ENCODE measurements at regions not wholly inside any gene's neighbourhood (a gene's known extent, or its start where the extent isn't known, plus 50 kb on each side); places are given as distances from the start of the nearest gene placed in this dataset.

DNA sequence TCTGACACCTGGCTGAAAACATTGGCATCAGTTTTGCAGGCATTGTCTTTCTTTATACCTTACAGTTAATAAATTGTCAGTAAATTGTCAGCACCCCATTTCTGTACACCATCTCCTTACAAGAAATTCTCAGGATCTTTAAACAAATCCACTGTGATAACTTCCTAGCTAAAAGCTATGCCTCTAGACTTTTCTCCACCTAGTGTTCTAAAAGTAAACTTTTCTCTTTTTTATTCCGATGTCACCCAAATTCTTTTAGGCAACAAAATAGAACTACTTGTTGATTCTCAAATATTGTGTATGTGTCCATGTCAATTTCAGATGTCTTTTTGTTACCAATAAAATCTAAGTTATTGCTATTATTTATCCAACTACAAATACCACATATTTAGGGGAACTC, 617.4 kb upstream of the NRXN1 start:
- H3K4me1 ChIP-seq (ENCODE audit: control insufficient read depth, insufficient read depth, low read length, poor library complexity, severe bottlenecking), result no peaks in the 10 kb centered on the region
- no peaks in the 10 kb centered on the region for H3K9me3 ChIP-seq (ENCODE audit: control insufficient read depth, low read length)
- no peak overlapping the region for H3K27ac ChIP-seq (ENCODE audit: insufficient read depth, low read length, poor library complexity, severe bottlenecking)
- H3K4me3 ChIP-seq (ENCODE audit: insufficient read depth, low read depth, low read length, poor library complexity, severe bottlenecking), result no peak overlapping the region
- H3K36me3 ChIP-seq (ENCODE audit: control insufficient read depth, insufficient read depth, low read length), result no peaks in the 10 kb centered on the region
- DNase-seq, result no peak
- H3K27me3 ChIP-seq (replicated peaks; ENCODE audit: control insufficient read depth, insufficient read depth, low read length, poor library complexity, severe bottlenecking), result no peaks in the 10 kb centered on the region

DNA sequence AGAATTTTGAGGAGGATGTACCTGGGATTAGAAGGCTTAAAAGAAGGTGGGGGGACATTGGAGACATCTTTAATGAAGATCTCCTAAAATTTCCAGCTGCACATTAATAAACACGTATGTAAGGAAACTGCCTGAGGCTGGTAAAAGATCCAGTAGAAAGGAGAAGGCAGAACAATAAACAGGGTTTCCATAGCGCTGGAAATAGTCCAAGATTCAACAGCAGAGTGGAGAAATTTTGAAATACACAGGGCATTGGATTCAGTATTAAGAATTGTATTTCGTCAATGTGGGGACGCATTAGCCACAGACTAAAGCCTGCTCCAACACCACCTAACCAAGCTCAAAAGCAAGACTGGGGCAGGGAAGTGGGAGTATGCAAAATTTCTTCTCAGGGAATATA, 606.9 kb upstream of the NRXN1 start:
- Histone ChIP-seq H3K4me3 (ENCODE audit: insufficient read depth, low read depth, low read length, poor library complexity, severe bottlenecking) (no peak overlapping the region), H3K27me3 (replicated peaks; ENCODE audit: control insufficient read depth, insufficient read depth, low read length, poor library complexity, severe bottlenecking) (no peaks in the 10 kb centered on the region)
- DNase-seq, result no peak

DNA sequence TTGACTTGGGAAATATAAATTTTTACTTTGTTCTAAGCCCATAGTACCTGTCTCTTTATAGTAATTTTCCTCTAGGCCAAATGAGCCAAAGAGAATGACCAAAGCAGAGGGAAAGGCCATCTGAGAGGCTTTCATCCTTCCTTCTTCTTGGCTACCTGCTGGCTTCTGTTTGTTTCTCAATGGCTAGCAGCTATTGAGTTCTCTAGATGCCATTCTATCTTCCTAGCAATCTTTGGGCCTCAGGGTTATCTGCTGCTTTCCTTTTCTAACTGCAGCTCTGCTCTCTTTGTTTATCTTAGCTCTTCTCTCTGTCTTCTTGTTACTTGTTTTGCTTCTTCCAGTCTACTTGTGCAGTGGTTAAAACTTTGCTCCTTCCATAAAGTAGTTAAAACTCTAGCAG, 601.1 kb upstream of the NRXN1 start:
- Histone ChIP-seq H3K27me3 (replicated peaks; ENCODE audit: control insufficient read depth, insufficient read depth, low read length, poor library complexity, severe bottlenecking) (no peaks in the 10 kb centered on the region), H3K9me3 (ENCODE audit: control insufficient read depth, low read length) (no peaks in the 10 kb centered on the region), H3K36me3 (ENCODE audit: control insufficient read depth, insufficient read depth, low read length) (no peaks in the 10 kb centered on the region), H3K4me1 (ENCODE audit: control insufficient read depth, insufficient read depth, low read length, poor library complexity, severe bottlenecking) (no peaks in the 10 kb centered on the region), H3K27ac (ENCODE audit: insufficient read depth, low read length, poor library complexity, severe bottlenecking) (no peak overlapping the region), H3K4me3 (ENCODE audit: insufficient read depth, low read depth, low read length, poor library complexity, severe bottlenecking) (no peak overlapping the region)
- DNase-seq, result no peak

More for the DNA sequence above, 606.9 kb upstream of the NRXN1 start:
- Histone ChIP-seq H3K4me1 (ENCODE audit: control insufficient read depth, insufficient read depth, low read length, poor library complexity, severe bottlenecking) (no peaks in the 10 kb centered on the region), H3K27ac (ENCODE audit: insufficient read depth, low read length, poor library complexity, severe bottlenecking) (no peak overlapping the region), H3K9me3 (ENCODE audit: control insufficient read depth, low read length) (no peaks in the 10 kb centered on the region), H3K36me3 (ENCODE audit: control insufficient read depth, insufficient read depth, low read length) (no peaks in the 10 kb centered on the region)

DNA sequence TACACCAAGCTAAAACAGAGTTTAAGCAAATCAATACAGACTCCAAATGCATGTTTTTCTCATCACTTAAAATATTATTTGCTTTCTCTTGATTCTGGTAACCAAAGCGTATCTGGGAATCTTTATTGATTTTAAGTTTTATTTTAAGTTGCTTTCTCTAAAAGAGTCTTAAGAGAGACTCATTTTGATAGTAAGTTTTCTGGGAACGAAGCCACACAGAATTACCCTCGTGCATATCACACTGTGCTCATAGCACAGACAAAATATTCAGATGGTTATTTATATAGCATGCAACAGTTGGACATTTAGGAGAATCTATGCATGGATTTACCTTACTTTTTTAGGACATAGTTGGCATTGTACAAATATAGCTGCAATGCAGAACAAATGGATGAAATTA, 597.5 kb upstream of the NRXN1 start:
- no peaks in the 10 kb centered on the region for H3K9me3 ChIP-seq (ENCODE audit: control insufficient read depth, low read length)

DNA sequence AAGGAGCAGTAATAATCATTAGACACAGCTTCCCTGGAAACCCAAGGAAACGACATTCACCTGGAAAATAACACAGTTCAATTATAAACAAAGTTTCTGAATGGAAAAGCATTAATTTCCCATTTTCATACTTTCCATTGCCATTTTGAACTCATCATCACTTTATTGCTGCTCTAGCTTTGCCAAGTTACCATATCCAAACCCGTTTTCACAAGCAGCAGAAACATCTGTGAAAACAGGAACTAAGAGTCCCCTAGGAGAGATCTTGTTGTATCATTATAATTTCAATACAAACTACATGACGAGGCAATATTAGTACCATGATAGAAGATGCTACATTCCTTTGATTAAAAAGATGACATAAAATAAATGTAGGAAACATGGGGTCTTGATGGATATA, 597.0 kb upstream of the NRXN1 start:
- H3K4me1 ChIP-seq (ENCODE audit: control insufficient read depth, insufficient read depth, low read length, poor library complexity, severe bottlenecking), result no peaks in the 10 kb centered on the region
- H3K36me3 ChIP-seq (ENCODE audit: control insufficient read depth, insufficient read depth, low read length), result no peaks in the 10 kb centered on the region
- no peak overlapping the region for H3K4me3 ChIP-seq (ENCODE audit: insufficient read depth, low read depth, low read length, poor library complexity, severe bottlenecking)
- H3K27ac ChIP-seq (ENCODE audit: insufficient read depth, low read length, poor library complexity, severe bottlenecking), result no peak overlapping the region
- H3K9me3 ChIP-seq (ENCODE audit: control insufficient read depth, low read length), result no peaks in the 10 kb centered on the region
- DNase-seq, result no peak
- no peaks in the 10 kb centered on the region for H3K27me3 ChIP-seq (replicated peaks; ENCODE audit: control insufficient read depth, insufficient read depth, low read length, poor library complexity, severe bottlenecking)

More for the DNA sequence above, 597.5 kb upstream of the NRXN1 start:
- no peak overlapping the region for H3K27ac ChIP-seq (ENCODE audit: insufficient read depth, low read length, poor library complexity, severe bottlenecking)
- no peak for DNase-seq
- no peaks in the 10 kb centered on the region for H3K36me3 ChIP-seq (ENCODE audit: control insufficient read depth, insufficient read depth, low read length)
- H3K27me3 ChIP-seq (replicated peaks; ENCODE audit: control insufficient read depth, insufficient read depth, low read length, poor library complexity, severe bottlenecking), result no peaks in the 10 kb centered on the region
- no peak overlapping the region for H3K4me3 ChIP-seq (ENCODE audit: insufficient read depth, low read depth, low read length, poor library complexity, severe bottlenecking)
- no peaks in the 10 kb centered on the region for H3K4me1 ChIP-seq (ENCODE audit: control insufficient read depth, insufficient read depth, low read length, poor library complexity, severe bottlenecking)

DNA sequence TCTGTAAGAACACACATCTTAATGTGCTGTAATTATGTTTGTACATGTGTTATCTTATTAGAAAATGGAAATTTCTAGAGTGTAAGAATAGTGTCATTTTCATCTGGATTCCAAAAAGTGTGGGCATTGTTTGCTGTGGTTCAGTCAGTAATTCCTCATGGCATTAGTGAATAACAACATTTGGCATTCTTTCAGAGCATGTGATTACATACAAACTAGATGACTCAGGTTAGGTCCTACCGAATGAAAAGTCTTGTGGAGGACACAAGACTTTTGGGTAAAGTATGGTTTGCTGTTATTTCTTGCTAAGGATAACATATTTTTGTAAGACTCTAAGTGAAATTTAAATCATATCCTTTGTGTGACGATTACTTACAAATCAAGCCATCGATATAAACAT, 593.1 kb upstream of the NRXN1 start:
- Histone ChIP-seq H3K36me3 (ENCODE audit: control insufficient read depth, insufficient read depth, low read length) (no peaks in the 10 kb centered on the region), H3K27me3 (replicated peaks; ENCODE audit: control insufficient read depth, insufficient read depth, low read length, poor library complexity, severe bottlenecking) (no peaks in the 10 kb centered on the region), H3K4me1 (ENCODE audit: control insufficient read depth, insufficient read depth, low read length, poor library complexity, severe bottlenecking) (no peaks in the 10 kb centered on the region), H3K27ac (ENCODE audit: insufficient read depth, low read length, poor library complexity, severe bottlenecking) (no peak overlapping the region), H3K4me3 (ENCODE audit: insufficient read depth, low read depth, low read length, poor library complexity, severe bottlenecking) (no peak overlapping the region), H3K9me3 (ENCODE audit: control insufficient read depth, low read length) (no peaks in the 10 kb centered on the region)
- no peak for DNase-seq

DNA sequence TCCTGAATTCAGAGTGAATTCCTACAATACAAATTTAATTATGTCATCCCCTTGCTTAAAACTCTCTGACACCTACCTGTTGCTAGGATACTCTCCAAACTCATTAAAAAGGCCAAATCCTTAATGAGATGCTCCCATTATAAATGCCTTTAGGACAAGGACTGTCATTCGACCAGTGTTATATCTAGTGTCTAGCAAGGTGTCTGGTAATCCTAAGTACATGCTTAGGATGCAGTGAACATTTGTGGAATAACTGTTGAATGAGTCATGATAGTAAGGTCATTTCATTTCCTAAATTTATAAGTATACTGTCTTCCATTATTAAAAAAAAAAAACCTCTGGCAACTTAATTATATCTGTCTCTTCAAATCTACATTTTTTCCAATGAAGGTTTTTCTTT, 588.9 kb upstream of the NRXN1 start:
- Histone ChIP-seq H3K4me1 (ENCODE audit: control insufficient read depth, insufficient read depth, low read length, poor library complexity, severe bottlenecking) (no peaks in the 10 kb centered on the region), H3K27ac (ENCODE audit: insufficient read depth, low read length, poor library complexity, severe bottlenecking) (no peak overlapping the region), H3K4me3 (ENCODE audit: insufficient read depth, low read depth, low read length, poor library complexity, severe bottlenecking) (no peak overlapping the region), H3K9me3 (ENCODE audit: control insufficient read depth, low read length) (no peaks in the 10 kb centered on the region), H3K36me3 (ENCODE audit: control insufficient read depth, insufficient read depth, low read length) (no peaks in the 10 kb centered on the region), H3K27me3 (replicated peaks; ENCODE audit: control insufficient read depth, insufficient read depth, low read length, poor library complexity, severe bottlenecking) (no peaks in the 10 kb centered on the region)
- DNase-seq, result no peak

DNA sequence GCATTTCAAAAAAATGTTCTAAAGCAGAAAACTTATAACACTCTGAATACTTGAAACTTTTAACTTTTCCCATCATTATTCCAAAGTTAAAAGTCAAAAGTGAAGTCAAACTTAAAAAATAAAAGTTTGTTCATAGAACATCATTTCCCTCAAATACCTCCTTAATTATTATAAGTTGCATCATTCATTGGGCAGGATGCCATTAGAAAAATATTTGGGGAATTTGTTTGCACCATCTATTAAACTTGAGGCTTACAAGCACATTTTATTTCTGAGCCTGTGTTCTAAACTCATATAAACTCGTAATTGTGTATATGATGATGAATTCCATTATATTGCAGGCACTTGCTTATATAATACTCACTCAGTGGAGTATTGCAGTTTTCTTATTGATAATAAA, 588.0 kb upstream of the NRXN1 start:
- Histone ChIP-seq H3K4me1 (ENCODE audit: control insufficient read depth, insufficient read depth, low read length, poor library complexity, severe bottlenecking) (no peaks in the 10 kb centered on the region), H3K36me3 (ENCODE audit: control insufficient read depth, insufficient read depth, low read length) (no peaks in the 10 kb centered on the region)
- no peak for DNase-seq

DNA sequence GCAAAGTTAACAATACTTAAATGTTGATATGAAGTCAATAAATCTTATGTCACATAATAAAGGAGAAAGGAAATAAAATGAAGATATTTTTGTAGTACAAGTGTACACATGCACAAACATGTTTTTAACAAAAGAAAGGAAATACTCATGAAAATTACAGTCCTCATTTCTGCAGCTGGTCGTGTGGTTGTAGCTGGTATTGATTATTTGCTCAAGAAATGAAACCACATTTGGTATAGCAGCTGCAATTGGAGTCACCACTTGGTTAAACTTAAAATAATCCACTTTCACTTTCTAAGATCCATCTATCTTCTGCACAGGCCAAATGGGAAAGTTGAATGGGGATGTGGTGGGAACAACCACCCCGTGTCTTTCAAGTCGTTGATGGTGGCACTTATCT, 580.5 kb upstream of the NRXN1 start:
- Histone ChIP-seq H3K27ac (ENCODE audit: insufficient read depth, low read length, poor library complexity, severe bottlenecking) (no peak overlapping the region), H3K36me3 (ENCODE audit: control insufficient read depth, insufficient read depth, low read length) (no peaks in the 10 kb centered on the region), H3K4me3 (ENCODE audit: insufficient read depth, low read depth, low read length, poor library complexity, severe bottlenecking) (no peak overlapping the region), H3K4me1 (ENCODE audit: control insufficient read depth, insufficient read depth, low read length, poor library complexity, severe bottlenecking) (no peaks in the 10 kb centered on the region), H3K9me3 (ENCODE audit: control insufficient read depth, low read length) (no peaks in the 10 kb centered on the region), H3K27me3 (replicated peaks; ENCODE audit: control insufficient read depth, insufficient read depth, low read length, poor library complexity, severe bottlenecking) (no peaks in the 10 kb centered on the region)
- DNase-seq, result no peak

More for the DNA sequence above, 588.0 kb upstream of the NRXN1 start:
- Histone ChIP-seq H3K4me3 (ENCODE audit: insufficient read depth, low read depth, low read length, poor library complexity, severe bottlenecking) (no peak overlapping the region), H3K27me3 (replicated peaks; ENCODE audit: control insufficient read depth, insufficient read depth, low read length, poor library complexity, severe bottlenecking) (no peaks in the 10 kb centered on the region), H3K9me3 (ENCODE audit: control insufficient read depth, low read length) (no peaks in the 10 kb centered on the region), H3K27ac (ENCODE audit: insufficient read depth, low read length, poor library complexity, severe bottlenecking) (no peak overlapping the region)

DNA sequence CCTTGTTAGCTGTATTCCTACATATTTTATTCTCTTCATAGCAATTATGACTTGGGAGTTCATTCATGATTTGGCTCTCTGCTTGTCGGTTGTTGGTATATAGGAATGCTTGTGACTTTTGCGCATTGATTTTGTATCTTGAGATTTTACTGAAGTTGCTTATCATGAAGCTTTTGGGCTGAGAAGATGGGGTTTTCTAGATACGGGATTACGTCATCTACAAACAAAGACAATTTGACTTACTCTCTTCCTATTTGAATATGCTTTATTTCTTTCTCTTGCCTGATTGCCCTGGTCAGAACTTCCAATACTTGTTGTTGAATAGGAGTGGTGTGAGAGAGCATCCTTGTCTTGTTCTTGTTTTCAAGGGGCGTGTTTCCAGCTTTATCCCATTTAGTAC, 569.8 kb upstream of the NRXN1 start:
- DNase-seq, result no peak
- no peak overlapping the region for H3K27ac ChIP-seq (ENCODE audit: insufficient read depth, low read length, poor library complexity, severe bottlenecking)
- no peaks in the 10 kb centered on the region for H3K4me1 ChIP-seq (ENCODE audit: control insufficient read depth, insufficient read depth, low read length, poor library complexity, severe bottlenecking)
- no peaks in the 10 kb centered on the region for H3K27me3 ChIP-seq (replicated peaks; ENCODE audit: control insufficient read depth, insufficient read depth, low read length, poor library complexity, severe bottlenecking)
- no peak overlapping the region for H3K4me3 ChIP-seq (ENCODE audit: insufficient read depth, low read depth, low read length, poor library complexity, severe bottlenecking)
- H3K9me3 ChIP-seq (ENCODE audit: control insufficient read depth, low read length), result no peaks in the 10 kb centered on the region
- no peaks in the 10 kb centered on the region for H3K36me3 ChIP-seq (ENCODE audit: control insufficient read depth, insufficient read depth, low read length)

DNA sequence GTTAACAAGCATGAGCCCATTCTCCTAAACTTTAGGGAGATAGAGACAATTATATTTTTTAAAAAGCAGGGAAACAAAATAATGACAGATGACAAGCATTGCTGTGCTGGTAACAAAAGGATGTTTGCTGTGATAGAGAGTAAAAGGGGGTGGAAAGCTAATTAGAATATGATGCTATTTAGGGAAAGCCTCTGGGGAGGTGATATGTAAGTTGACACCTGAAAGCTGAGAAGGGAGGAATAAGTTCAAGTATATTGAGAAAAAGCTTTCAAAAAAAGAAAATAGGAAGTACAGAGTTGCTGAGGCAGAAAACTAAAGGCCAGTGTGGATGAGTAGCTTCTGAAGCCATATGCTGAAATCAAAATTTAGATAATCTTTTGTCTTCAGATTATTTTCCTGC, 565.2 kb upstream of the NRXN1 start:
- H3K36me3 ChIP-seq (ENCODE audit: control insufficient read depth, insufficient read depth, low read length), result no peaks in the 10 kb centered on the region

More for the DNA sequence above, 565.2 kb upstream of the NRXN1 start:
- Histone ChIP-seq H3K27me3 (replicated peaks; ENCODE audit: control insufficient read depth, insufficient read depth, low read length, poor library complexity, severe bottlenecking) (no peaks in the 10 kb centered on the region), H3K9me3 (ENCODE audit: control insufficient read depth, low read length) (no peaks in the 10 kb centered on the region), H3K4me3 (ENCODE audit: insufficient read depth, low read depth, low read length, poor library complexity, severe bottlenecking) (no peak overlapping the region), H3K27ac (ENCODE audit: insufficient read depth, low read length, poor library complexity, severe bottlenecking) (no peak overlapping the region), H3K4me1 (ENCODE audit: control insufficient read depth, insufficient read depth, low read length, poor library complexity, severe bottlenecking) (no peaks in the 10 kb centered on the region)
- no peak for DNase-seq

All from effector memory CD4-positive, alpha-beta T cell (primary cell).